ENCODE measurements at regions not wholly inside any gene's neighbourhood (a gene's known extent, or its start where the extent isn't known, plus 50 kb on each side); places are given as distances from the start of the nearest gene placed in this dataset.

DNA sequence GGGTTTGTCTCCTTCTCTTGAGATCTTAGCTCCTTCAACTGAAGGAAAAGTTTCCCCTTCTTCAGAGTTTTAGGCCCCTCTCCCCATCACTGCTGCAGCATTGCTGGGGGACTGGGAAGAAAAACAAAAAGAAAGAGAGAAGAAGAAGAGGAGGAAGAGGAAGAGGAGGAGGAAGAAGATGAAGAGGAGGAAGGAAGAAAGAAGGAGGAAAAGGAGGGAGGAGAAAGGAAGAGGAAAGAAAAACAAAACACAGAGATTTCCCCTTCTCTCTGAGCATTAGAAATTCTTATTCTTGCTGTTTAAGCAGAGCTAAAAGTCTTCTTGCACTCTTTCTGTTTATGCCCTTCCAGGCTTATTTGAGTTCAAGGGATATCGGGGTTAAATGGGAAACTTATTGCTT, 219.8 kb upstream of the AMIGO2 start:
- TF ChIP-seq EZH2 (IDR thresholded peaks at IDR 0.05; ENCODE audit: low read depth, unreplicated experiment) (no peak), EZH2phosphoT487 (IDR thresholded peaks at IDR 0.05; ENCODE audit: unreplicated experiment) (no peak), CREB1 (CRISPR knock-in tag; IDR thresholded peaks at IDR 0.05; ENCODE audit: low read depth) (no peak), ZNF114 (CRISPR knock-in tag; IDR thresholded peaks at IDR 0.05) (no peak), POLR2AphosphoS5 (IDR thresholded peaks at IDR 0.05; ENCODE audit: low read depth) (no peak), NANOG (IDR thresholded peaks at IDR 0.05; ENCODE audit: borderline replicate concordance) (no peak), ZNF331 (CRISPR knock-in tag; IDR thresholded peaks at IDR 0.05; ENCODE audit: low read depth) (no peak), JUNB (IDR thresholded peaks at IDR 0.05; ENCODE audit: unreplicated experiment) (no peak)
- TF ChIP-seq, protein P1, sequence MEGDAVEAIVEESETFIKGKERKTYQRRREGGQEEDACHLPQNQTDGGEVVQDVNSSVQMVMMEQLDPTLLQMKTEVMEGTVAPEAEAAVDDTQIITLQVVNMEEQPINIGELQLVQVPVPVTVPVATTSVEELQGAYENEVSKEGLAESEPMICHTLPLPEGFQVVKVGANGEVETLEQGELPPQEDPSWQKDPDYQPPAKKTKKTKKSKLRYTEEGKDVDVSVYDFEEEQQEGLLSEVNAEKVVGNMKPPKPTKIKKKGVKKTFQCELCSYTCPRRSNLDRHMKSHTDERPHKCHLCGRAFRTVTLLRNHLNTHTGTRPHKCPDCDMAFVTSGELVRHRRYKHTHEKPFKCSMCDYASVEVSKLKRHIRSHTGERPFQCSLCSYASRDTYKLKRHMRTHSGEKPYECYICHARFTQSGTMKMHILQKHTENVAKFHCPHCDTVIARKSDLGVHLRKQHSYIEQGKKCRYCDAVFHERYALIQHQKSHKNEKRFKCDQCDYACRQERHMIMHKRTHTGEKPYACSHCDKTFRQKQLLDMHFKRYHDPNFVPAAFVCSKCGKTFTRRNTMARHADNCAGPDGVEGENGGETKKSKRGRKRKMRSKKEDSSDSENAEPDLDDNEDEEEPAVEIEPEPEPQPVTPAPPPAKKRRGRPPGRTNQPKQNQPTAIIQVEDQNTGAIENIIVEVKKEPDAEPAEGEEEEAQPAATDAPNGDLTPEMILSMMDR (conservative IDR thresholded peaks at IDR 0.05; ENCODE audit: low read depth in 2 of 2): no peak
- TF ChIP-seq, protein P2, sequence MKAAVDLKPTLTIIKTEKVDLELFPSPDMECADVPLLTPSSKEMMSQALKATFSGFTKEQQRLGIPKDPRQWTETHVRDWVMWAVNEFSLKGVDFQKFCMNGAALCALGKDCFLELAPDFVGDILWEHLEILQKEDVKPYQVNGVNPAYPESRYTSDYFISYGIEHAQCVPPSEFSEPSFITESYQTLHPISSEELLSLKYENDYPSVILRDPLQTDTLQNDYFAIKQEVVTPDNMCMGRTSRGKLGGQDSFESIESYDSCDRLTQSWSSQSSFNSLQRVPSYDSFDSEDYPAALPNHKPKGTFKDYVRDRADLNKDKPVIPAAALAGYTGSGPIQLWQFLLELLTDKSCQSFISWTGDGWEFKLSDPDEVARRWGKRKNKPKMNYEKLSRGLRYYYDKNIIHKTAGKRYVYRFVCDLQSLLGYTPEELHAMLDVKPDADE (IDR thresholded peaks at IDR 0.05): no peak
- TF ChIP-seq, protein P3, sequence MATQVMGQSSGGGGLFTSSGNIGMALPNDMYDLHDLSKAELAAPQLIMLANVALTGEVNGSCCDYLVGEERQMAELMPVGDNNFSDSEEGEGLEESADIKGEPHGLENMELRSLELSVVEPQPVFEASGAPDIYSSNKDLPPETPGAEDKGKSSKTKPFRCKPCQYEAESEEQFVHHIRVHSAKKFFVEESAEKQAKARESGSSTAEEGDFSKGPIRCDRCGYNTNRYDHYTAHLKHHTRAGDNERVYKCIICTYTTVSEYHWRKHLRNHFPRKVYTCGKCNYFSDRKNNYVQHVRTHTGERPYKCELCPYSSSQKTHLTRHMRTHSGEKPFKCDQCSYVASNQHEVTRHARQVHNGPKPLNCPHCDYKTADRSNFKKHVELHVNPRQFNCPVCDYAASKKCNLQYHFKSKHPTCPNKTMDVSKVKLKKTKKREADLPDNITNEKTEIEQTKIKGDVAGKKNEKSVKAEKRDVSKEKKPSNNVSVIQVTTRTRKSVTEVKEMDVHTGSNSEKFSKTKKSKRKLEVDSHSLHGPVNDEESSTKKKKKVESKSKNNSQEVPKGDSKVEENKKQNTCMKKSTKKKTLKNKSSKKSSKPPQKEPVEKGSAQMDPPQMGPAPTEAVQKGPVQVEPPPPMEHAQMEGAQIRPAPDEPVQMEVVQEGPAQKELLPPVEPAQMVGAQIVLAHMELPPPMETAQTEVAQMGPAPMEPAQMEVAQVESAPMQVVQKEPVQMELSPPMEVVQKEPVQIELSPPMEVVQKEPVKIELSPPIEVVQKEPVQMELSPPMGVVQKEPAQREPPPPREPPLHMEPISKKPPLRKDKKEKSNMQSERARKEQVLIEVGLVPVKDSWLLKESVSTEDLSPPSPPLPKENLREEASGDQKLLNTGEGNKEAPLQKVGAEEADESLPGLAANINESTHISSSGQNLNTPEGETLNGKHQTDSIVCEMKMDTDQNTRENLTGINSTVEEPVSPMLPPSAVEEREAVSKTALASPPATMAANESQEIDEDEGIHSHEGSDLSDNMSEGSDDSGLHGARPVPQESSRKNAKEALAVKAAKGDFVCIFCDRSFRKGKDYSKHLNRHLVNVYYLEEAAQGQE (IDR thresholded peaks at IDR 0.05; ENCODE audit: unreplicated experiment): no peak

Measured in GM23338 (cell line).